Activated CD4-positive, alpha-beta T cell treated with anti-CD3 and anti-CD28 coated beads, Interleukin-2, amount 50 U/mL, for 16 hours (primary cell): ENCODE measurements at regions not wholly inside any gene's neighbourhood (a gene's known extent, or its start where the extent isn't known, plus 50 kb on each side); places are given as distances from the start of the nearest gene placed in this dataset.
A peak's percentile ranks its signal among the peaks of the same experiment; 100 is the strongest.

Experiments
- DNase-seq: peaks from one replicate; pipeline ENCODE4 v3.0.0-alpha.2; 2020

GRCh38 chr15:69505956-69506556, 53.4 kb downstream of the RPLP1 start:
- DNase-seq: no peak

- no peak for DNase-seq
Observed at GRCh38 chr15:69508659-69509058, 56.0 kb downstream of the RPLP1 start.

DNA sequence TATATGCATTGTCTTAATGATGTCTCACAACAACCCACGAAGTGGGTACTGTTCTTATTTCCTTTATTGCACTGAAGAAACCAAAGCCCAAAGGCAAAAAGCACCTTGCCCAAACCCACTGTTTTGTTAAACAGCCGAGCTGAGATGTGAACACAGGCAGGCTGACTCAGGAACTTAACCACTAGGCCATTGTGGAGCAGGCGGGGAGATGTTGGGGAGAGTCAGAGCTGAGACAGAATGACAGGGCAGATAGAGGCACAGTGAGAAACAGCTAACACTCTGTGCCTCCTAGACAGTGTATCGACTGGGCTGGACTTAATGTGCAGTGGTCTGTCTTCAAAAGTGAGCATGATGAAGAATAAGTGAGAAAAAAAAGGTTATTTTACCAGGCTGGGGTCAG, 56.5 kb downstream of the RPLP1 start:
- DNase-seq: peak; percentile 23

DNA sequence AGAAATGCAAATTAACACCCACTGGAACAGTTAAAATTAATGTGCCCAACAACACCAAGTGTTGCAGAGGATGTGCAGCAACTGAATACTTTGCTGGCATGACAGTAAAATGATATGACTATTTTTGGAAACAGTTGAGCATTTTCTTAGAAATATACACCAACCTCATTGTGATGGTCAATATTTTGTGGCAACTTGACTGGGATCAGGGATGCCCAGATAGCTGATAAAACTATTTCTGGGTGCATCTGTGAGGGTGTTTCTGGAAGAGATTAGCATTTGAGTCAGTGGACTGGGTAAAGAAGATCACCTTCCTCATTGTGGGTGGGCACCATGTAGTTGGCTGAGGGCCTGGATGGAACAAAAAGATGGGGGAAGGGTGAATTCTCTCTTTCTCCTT, 57.9 kb downstream of the RPLP1 start:
- no peak for DNase-seq

- DNase-seq: no peak
Observed at GRCh38 chr15:69511015-69511414, 58.4 kb downstream of the RPLP1 start.

DNA sequence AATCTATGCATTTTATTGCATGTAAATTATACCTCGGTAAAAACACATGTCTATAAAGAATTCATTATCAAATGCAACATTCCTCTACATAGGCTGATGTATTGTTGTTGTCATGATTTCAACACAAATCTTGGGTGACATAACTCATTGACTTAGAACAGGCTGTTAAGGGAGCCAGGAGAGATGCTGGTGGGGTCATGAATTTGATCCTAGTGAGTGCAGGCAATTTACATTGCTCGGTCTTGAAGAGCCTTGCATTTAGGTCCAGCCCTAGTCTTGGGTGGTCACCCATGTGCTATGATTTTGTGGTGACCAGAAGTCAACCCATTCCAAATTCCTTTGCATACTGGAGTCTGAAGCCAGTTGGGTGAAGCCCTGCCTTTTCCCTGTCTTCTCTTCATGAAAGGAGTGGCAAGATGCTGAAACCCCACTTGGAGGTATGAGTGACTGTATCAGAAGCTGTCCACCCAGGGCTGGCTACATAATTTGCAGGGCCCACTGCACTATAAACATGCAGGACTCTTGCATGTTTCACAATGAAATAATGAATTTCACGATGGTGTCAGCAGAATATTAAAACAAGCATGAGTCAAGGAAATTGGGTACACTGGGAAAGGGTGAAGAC, 59.2 kb downstream of the RPLP1 start:
- DNase-seq: no peak

DNA sequence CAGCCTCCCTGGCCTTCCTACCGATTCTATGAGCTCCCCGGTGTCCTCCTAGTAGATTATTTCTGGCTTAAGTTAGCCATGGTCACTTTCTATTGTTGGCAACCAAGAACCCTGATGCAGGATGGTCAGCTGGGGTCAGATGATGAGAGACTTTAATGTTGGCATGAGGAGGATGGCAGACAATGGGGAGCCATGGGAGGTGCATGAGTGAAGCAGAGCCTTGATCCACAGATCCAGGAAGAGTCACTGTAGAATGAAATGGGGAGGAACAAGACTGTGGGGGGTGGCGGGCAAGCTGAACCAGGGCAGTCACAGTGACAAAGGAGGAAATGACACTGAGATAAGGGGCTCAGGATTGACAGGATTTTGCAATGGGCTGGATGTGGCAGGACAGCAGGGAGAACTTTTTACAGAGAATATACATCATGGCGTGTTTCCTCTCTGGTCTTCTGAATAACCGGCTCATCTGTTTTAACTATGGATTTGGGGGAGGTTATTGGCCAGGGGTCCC, 60.9 kb downstream of the RPLP1 start:
- DNase-seq: no peak

DNA sequence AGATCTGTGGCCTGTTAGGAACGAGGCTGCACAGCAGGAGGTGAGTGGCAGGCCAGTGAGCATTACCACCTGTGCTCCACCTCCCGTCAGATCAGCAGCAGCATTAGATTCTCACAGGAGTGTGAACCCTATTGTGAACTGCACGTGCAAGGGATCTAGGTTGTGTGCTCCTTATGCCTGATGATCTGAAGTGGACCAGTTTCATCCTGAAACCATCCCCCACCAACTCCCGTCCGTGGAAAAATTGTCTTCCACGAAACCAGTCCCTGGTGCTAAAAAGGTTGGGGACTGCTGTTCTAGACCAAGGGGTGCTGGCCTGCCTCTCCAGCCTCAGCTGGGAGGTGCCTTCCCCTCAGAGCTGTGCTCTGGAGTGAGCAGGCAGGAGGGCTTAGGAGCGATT, 61.4 kb downstream of the RPLP1 start:
- DNase-seq: no peak

- DNase-seq: no peak
Observed at GRCh38 chr15:69515508-69515907, 62.9 kb downstream of the RPLP1 start.

- no peak for DNase-seq
Observed at GRCh38 chr15:69515926-69516325, 63.3 kb downstream of the RPLP1 start.

DNA sequence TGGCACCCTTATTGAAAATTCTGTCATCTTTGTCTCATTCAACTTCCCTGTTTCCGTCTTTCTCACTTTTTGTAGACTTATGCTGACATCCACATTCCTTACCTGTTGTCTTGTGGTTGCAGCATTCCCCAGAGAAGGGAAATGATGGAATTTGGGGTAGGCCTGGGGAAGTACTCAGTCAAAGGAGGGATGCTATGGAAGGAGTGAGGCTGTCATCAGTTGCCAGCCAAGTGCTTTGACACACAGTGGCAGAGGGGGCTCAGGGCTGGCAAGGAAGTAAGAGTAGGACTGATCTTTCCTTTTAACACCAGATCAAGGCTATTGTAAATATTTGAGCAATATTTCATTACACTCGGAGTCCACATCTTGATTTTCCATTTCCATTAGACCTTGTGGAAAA, 64.4 kb downstream of the RPLP1 start:
- no peak for DNase-seq

DNA sequence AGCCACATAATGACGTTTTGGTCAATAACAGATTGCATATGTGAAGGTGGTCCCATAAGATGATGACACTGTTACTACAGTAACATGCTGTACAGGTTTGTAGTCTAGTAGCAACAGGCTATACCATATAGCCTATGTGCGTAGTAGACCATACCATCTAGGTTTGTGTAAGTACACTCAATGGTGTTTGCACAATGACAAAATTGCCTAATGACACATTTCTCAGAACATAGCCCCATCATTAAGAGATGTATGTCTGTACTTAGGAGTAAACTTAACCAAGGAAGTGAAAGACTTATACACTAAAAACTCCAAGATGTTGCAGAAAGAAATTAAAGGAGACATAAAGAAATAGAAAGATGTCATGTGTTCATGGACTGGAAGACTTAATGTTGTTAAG, 66.2 kb downstream of the RPLP1 start:
- no peak for DNase-seq

GRCh38 chr15:69520067-69520466, 67.4 kb downstream of the RPLP1 start:
- no peak for DNase-seq

- DNase-seq: no peak
Observed at GRCh38 chr15:69522361-69522760, 69.7 kb downstream of the RPLP1 start.

GRCh38 chr15:69523010-69524001, 70.7 kb downstream of the RPLP1 start:
- DNase-seq: peak; percentile 62

GRCh38 chr15:69524296-69524695, 71.7 kb downstream of the RPLP1 start:
- no peak for DNase-seq

DNA sequence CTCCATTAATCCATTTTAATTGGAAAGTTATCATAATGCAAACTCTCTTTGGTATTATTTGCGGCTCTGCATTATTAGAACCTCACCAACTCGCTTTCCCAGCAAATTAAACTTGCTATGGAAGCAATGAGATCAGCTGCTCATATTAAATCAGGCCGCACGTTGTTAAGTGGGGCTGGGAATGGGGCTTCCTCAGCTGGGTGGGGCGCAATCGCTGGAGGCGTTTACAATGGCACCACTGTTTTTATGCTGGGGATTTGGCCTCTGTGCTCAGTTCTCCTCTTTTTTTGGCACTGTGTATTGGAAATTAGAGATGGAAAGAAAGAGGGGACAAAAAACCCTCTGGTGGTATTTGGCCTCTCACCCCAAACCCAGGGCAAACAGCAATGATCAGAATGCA, 72.2 kb downstream of the RPLP1 start:
- no peak for DNase-seq

DNA sequence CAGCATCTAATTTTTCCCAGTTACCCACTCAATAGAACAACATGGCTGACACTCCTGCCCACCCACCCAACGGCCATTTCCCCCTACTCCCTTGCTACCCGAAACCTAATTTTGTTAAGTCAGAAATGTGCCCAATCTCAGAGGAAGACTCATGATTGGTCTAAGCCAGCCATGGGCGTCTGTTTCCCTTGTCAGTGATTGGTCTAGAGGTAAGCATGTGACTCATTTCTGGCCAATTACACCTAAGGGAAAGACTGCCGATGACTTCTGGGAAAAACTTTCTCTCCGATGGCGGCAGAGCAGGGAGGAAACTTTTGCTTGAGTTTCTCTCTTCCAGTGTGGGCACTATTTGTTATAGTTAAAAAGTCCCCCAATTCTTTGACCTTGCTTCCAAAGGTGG, 72.9 kb downstream of the RPLP1 start:
- DNase-seq: no peak

- DNase-seq: no peak
Observed at GRCh38 chr15:69526081-69527061, 73.8 kb downstream of the RPLP1 start.

DNA sequence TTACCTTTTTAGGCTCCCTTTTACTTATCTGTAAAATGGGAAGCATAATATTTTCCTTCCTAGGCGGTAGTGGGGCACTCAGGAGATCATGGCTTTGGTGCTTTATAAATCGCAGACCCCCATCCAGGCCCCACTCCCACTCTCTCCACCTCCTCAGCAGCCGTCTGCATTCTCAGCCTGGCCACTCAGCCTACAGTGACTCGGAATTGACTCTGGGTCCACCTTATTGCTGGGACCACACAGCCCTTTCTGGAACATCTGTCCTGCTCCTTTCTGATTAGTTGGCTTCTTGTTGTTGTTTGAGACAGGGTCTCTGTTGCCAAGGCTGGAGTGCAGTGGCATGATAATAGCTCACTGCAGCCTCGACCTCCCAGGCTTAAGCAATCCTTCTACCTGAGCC, 76.5 kb downstream of the RPLP1 start:
- DNase-seq: no peak

DNA sequence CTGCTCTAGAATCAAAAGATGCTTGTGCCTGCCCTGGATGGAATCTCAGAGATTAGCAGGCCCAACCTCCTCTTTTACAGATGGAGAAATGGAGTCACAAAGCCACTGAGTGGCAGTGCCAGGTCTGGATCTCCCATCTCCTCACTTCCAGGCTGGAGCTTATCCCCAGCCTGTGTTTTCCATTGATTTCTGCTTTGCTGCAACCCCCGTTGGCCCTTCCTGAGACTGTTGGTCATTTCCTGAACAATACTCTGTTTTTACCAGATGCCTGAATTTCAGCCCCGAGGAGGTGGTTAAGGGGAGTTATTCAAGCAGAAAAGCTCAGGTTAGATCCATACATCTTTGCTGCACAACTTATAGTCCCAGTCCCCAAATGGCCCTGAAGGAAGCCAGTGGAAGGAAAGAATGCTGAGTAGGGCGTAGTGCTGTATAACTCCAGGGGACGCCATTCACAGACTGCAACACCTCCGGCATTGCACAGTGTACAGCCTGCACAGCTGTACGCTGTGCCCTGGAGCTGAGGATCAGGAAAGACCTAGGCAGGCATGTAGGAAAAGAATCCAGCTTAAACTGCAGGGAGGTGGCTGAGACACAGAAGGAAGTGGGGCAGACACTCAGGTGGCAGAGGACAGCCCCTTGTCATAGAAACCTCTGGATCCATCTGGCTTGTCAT, 77.5 kb downstream of the RPLP1 start:
- DNase-seq: no peak
